CD4-positive, alpha-beta T cell (primary cell): ENCODE measurements at regions not wholly inside any gene's neighbourhood (a gene's known extent, or its start where the extent isn't known, plus 50 kb on each side); places are given as distances from the start of the nearest gene placed in this dataset.

ENCODE experiments used
- ATAC-seq: fragments of 200-7000 bp; cut with Tn5 transposase; one replicate; pipeline ENCODE4 v1.10.0; 2022; ENCODE audit warnings: mild to moderate bottlenecking; ENCODE audit not compliant: poor library complexity
- CTCF ChIA-PET: fragments of 350-600 bp; sonication (Branson Sonifier 250); formaldehyde crosslinking; loops from one replicate; lab custom pipeline; 2021; ENCODE audit warnings: antibody characterized with exemption, inconsistent platforms; lab: Charles Lee
- POLR2A ChIA-PET: fragments of 350-600 bp; sonication (Branson Sonifier 250); formaldehyde crosslinking; loops from one replicate; lab custom pipeline; 2021; ENCODE audit warnings: antibody characterized with exemption, inconsistent platforms; lab: Charles Lee
- DNase-seq, 14 experiments: peaks; one replicate each; pipeline ENCODE4 v3.0.0-alpha.2; 2013 to 2020; ENCODE audit warnings: mixed read lengths in 2 of 14
- H3K27ac ChIP-seq, 2 donors: one replicate each; pipeline versions ENCODE4 v1.5.1 to v1.7.0; 2013; ENCODE audit warnings: low read length in 2 of 2, low read depth in 1 of 2, mild to moderate bottlenecking in 1 of 2
- H3K27me3 ChIP-seq, 2 experiments: 1 replicate in 1 of 2; 2 replicates in 1 of 2; pipeline versions ENCODE4 v1.6.1 to v1.7.0; 2013; ENCODE audit warnings: low read length in 2 of 2, control low read depth in 1 of 2, mild to moderate bottlenecking in 1 of 2, moderate library complexity in 1 of 2; ENCODE audit not compliant: insufficient read depth in 2 of 2, control insufficient read depth in 1 of 2
- H3K36me3 ChIP-seq: one replicate; pipeline ENCODE4 v1.6.1; 2013; ENCODE audit warnings: low read length, control low read depth; ENCODE audit not compliant: insufficient read depth
- H3K4me1 ChIP-seq: one replicate; pipeline ENCODE4 v1.6.1; 2013; ENCODE audit warnings: low read length, control low read depth; ENCODE audit not compliant: insufficient read depth
- H3K4me3 ChIP-seq: one replicate; pipeline ENCODE4 v1.5.1; 2013; ENCODE audit warnings: mild to moderate bottlenecking, low read length, moderate library complexity
- H3K9me3 ChIP-seq, 2 experiments: 1 replicate in 1 of 2; 2 replicates in 1 of 2; pipeline versions ENCODE4 v1.6.1 to v1.7.0; 2013; ENCODE audit warnings: low read length in 2 of 2, mild to moderate bottlenecking in 2 of 2, control low read depth in 1 of 2, moderate library complexity in 1 of 2; ENCODE audit not compliant: control insufficient read depth in 1 of 2, insufficient read depth in 1 of 2
- H3K27ac Mint-ChIP-seq: one replicate; pipeline ENCODE4 v1.8.0; 2020; ENCODE audit warnings: mixed read lengths
- H3K27me3 Mint-ChIP-seq: one replicate; pipeline ENCODE4 v1.8.0; 2021; ENCODE audit warnings: mixed read lengths
- H3K36me3 Mint-ChIP-seq: one replicate; pipeline ENCODE4 v1.8.0; 2021; ENCODE audit warnings: low read depth, mixed read lengths
- H3K4me1 Mint-ChIP-seq: one replicate; pipeline ENCODE4 v1.8.0; 2021; ENCODE audit warnings: low read depth, mixed read lengths
- H3K4me3 Mint-ChIP-seq: one replicate; pipeline ENCODE4 v1.8.0; 2020; ENCODE audit warnings: mild to moderate bottlenecking, mixed read lengths
- H3K9me3 Mint-ChIP-seq: one replicate; pipeline ENCODE4 v1.8.0; 2020; ENCODE audit warnings: mixed read lengths
- intact Hi-C, 2 experiments: fragments of 100-400 bp; cut with DNase I in 1 of 2; cut with micrococcal nuclease in 1 of 2; formaldehyde crosslinking; loops; one replicate each; pipeline versions ENCODE4 v1.15.1 to v1.9.0; 2023 to 2025; cut with DNase I, micrococcal nuclease
- TF ChIP-seq, protein P1 (sequence below): fragments of 200-600 bp; IDR thresholded peaks from one replicate; pipeline ENCODE4 v1.8.0; 2022; ENCODE audit warnings: antibody characterized with exemption, mild to moderate bottlenecking

- H3K4me1 Mint-ChIP-seq: no peaks in the 10 kb centered on the region
- no peak overlapping the region for H3K27ac ChIP-seq
- H3K4me3 ChIP-seq: no peak overlapping the region
- no peak for ATAC-seq
- peaks cover 58% of the 10 kb centered on the region for H3K27me3 Mint-ChIP-seq
- CTCF ChIA-PET: no interaction called here
- H3K27me3 ChIP-seq: peaks cover 6 to 10% of the 10 kb centered on the region in 2 experiments
- H3K27ac Mint-ChIP-seq: no peak overlapping the region
- POLR2A ChIA-PET: no interaction called here
- peaks cover 0 to 7% of the 10 kb centered on the region in 2 experiments for H3K9me3 ChIP-seq
- no peaks in the 10 kb centered on the region for H3K9me3 Mint-ChIP-seq
- H3K4me3 Mint-ChIP-seq: no peak overlapping the region
- intact Hi-C loops: no loop called here
- no peaks in the 10 kb centered on the region for H3K4me1 ChIP-seq
- TF ChIP-seq, protein P1, sequence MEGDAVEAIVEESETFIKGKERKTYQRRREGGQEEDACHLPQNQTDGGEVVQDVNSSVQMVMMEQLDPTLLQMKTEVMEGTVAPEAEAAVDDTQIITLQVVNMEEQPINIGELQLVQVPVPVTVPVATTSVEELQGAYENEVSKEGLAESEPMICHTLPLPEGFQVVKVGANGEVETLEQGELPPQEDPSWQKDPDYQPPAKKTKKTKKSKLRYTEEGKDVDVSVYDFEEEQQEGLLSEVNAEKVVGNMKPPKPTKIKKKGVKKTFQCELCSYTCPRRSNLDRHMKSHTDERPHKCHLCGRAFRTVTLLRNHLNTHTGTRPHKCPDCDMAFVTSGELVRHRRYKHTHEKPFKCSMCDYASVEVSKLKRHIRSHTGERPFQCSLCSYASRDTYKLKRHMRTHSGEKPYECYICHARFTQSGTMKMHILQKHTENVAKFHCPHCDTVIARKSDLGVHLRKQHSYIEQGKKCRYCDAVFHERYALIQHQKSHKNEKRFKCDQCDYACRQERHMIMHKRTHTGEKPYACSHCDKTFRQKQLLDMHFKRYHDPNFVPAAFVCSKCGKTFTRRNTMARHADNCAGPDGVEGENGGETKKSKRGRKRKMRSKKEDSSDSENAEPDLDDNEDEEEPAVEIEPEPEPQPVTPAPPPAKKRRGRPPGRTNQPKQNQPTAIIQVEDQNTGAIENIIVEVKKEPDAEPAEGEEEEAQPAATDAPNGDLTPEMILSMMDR: no peak
- DNase-seq: no peak
- H3K36me3 ChIP-seq: no peaks in the 10 kb centered on the region
- H3K36me3 Mint-ChIP-seq: no peaks in the 10 kb centered on the region
These were observed 199.6 kb upstream of the DAB2 start for GRCh38 chr5:39624268-39624886.

- no peak overlapping the region for H3K27ac Mint-ChIP-seq
- intact Hi-C loops: no loop called here
- H3K27me3 Mint-ChIP-seq: peaks cover 48% of the 10 kb centered on the region
- no peaks in the 10 kb centered on the region for H3K4me1 ChIP-seq
- no peaks in the 10 kb centered on the region for H3K36me3 ChIP-seq
- no peaks in the 10 kb centered on the region for H3K4me1 Mint-ChIP-seq
- no peaks in the 10 kb centered on the region for H3K36me3 Mint-ChIP-seq
- ATAC-seq (no peak), DNase-seq (no peak)
- TF ChIP-seq, protein P1: no peak
- POLR2A ChIA-PET: no interaction called here
- no peaks in the 10 kb centered on the region for H3K9me3 Mint-ChIP-seq
- CTCF ChIA-PET: no interaction called here
- peaks cover 0 to 7% of the 10 kb centered on the region in 2 experiments for H3K9me3 ChIP-seq
- H3K4me3 ChIP-seq: no peak overlapping the region
- no peak overlapping the region for H3K4me3 Mint-ChIP-seq
- no peak overlapping the region for H3K27ac ChIP-seq
- peaks cover 2 to 3% of the 10 kb centered on the region in 2 experiments for H3K27me3 ChIP-seq
These were observed 198.6 kb upstream of the DAB2 start for GRCh38 chr5:39623291-39623865.

- TF ChIP-seq, protein P1: no peak
- Mint-ChIP-seq H3K27ac (no peak overlapping the region), H3K4me1 (no peaks in the 10 kb centered on the region), H3K36me3 (no peaks in the 10 kb centered on the region), H3K4me3 (no peak overlapping the region), H3K9me3 (no peaks in the 10 kb centered on the region), H3K27me3 (peaks cover 39% of the 10 kb centered on the region)
- H3K27ac ChIP-seq: no peak overlapping the region
- H3K36me3 ChIP-seq: no peaks in the 10 kb centered on the region
- no peak for ATAC-seq
- POLR2A ChIA-PET: no interaction called here
- CTCF ChIA-PET: no interaction called here
- intact Hi-C loops: no loop called here
- DNase-seq: no peak
- H3K4me3 ChIP-seq: no peak overlapping the region
- H3K9me3 ChIP-seq: peaks cover 0 to 7% of the 10 kb centered on the region in 2 experiments
- no peaks in the 10 kb centered on the region for H3K4me1 ChIP-seq
- no peaks in the 10 kb centered on the region for H3K27me3 ChIP-seq
These were observed 197.5 kb upstream of the DAB2 start for GRCh38 chr5:39622281-39622680.
